B cell (primary cell): ENCODE measurements at regions not wholly inside any gene's neighbourhood (a gene's known extent, or its start where the extent isn't known, plus 50 kb on each side); places are given as distances from the start of the nearest gene placed in this dataset.

Experiments
- ATAC-seq: fragments of 200-7000 bp; cut with Tn5 transposase; one replicate; pipeline ENCODE4 v1.10.0; 2021; ENCODE audit warnings: low read depth, mild to moderate bottlenecking, moderate number of reproducible peaks, moderate library complexity
- CTCF ChIA-PET: fragments of 350-600 bp; sonication (Branson Sonifier 250); formaldehyde crosslinking; loops from one replicate; lab custom pipeline; 2021; ENCODE audit warnings: antibody characterized with exemption, inconsistent platforms; lab: Charles Lee
- POLR2A ChIA-PET: fragments of 350-600 bp; sonication (Branson Sonifier 250); formaldehyde crosslinking; loops from one replicate; lab custom pipeline; 2021; ENCODE audit warnings: antibody characterized with exemption; lab: Charles Lee
- DNase-seq: peaks from one replicate; pipeline ENCODE4 v3.0.0; 2013
- H2AFZ ChIP-seq: 2 replicates; pipeline ENCODE4 v1.6.1; 2012; ENCODE audit warnings: mild to moderate bottlenecking, low read depth, low read length; ENCODE audit not compliant: insufficient read depth, poor library complexity, severe bottlenecking
- H3K27ac ChIP-seq, 2 donors: 1 replicate in 1 of 2; 2 replicates in 1 of 2; pipeline ENCODE4 v1.5.1; 2012 to 2013; ENCODE audit warnings: low read length in 2 of 2, mild to moderate bottlenecking in 2 of 2, moderate library complexity in 1 of 2
- H3K27me3 ChIP-seq, 4 experiments: fragments of 200-600 bp in 1 of 4; sonication (generic) in 1 of 4; replicated peaks in 1 of 4; 1 replicate in 2 of 4; 2 replicates in 2 of 4; pipeline versions ENCODE4 v1.6.1 to v1.7.0; 2013 to 2016; ENCODE audit warnings: low read length in 3 of 4, mild to moderate bottlenecking in 2 of 4, mixed read lengths in 1 of 4, moderate library complexity in 1 of 4; ENCODE audit not compliant: insufficient read depth in 4 of 4, control insufficient read depth in 3 of 4; ENCODE audit errors: control extremely low read depth in 1 of 4
- H3K36me3 ChIP-seq, 2 experiments: replicated peaks in 1 of 2; 1 replicate in 1 of 2; 2 replicates in 1 of 2; pipeline versions ENCODE4 v1.6.1 to v1.7.1; 2013; ENCODE audit warnings: low read length in 1 of 2; ENCODE audit not compliant: insufficient read depth in 2 of 2, control insufficient read depth in 1 of 2; ENCODE audit errors: control extremely low read depth in 1 of 2, extremely low read depth in 1 of 2
- H3K4me1 ChIP-seq, 2 donors: fragments of 200-600 bp in 1 of 2; sonication (generic) in 1 of 2; 1 replicate in 1 of 2; 2 replicates in 1 of 2; pipeline versions ENCODE4 v1.5.1 to v1.6.1; 2013 to 2017; ENCODE audit warnings: low read length in 2 of 2; ENCODE audit not compliant: control insufficient read depth in 2 of 2, insufficient read depth in 2 of 2
- H3K4me2 ChIP-seq: replicated peaks from 2 replicates; pipeline ENCODE3; 2012; ENCODE audit warnings: mild to moderate bottlenecking, low read depth, low read length; ENCODE audit not compliant: poor library complexity, severe bottlenecking
- H3K4me3 ChIP-seq, 5 experiments: fragments of 200-600 bp in 1 of 5; sonication (generic) in 1 of 5; 1 replicate in 3 of 5; 2 replicates in 2 of 5; pipeline versions ENCODE4 v1.5.1 to v1.7.0; 2011 to 2016; ENCODE audit warnings: low read length in 4 of 5, mild to moderate bottlenecking in 4 of 5, low read depth in 2 of 5, control low read depth in 1 of 5, moderate library complexity in 1 of 5; ENCODE audit not compliant: insufficient read depth in 1 of 5; ENCODE audit errors: control extremely low read depth in 1 of 5, extremely low read depth in 1 of 5
- H3K79me2 ChIP-seq: fragments of 200-600 bp; sonication (generic); one replicate; pipeline ENCODE4 v1.6.0; 2016; ENCODE audit warnings: low read length; ENCODE audit not compliant: control insufficient read depth, insufficient read depth
- H3K9ac ChIP-seq: fragments of 200-600 bp; sonication (generic); 2 replicates; pipeline ENCODE4 v1.6.1; 2017; ENCODE audit warnings: mild to moderate bottlenecking, low read length, moderate library complexity
- H3K9me3 ChIP-seq, 3 donors: one replicate each; pipeline versions ENCODE4 v1.6.1 to v1.7.1; 2013; ENCODE audit warnings: low read length in 2 of 3; ENCODE audit not compliant: control insufficient read depth in 2 of 3, insufficient read depth in 1 of 3; ENCODE audit errors: control extremely low read depth in 1 of 3
- H4K20me1 ChIP-seq: 2 replicates; pipeline ENCODE4 v1.6.0; 2012; ENCODE audit warnings: mild to moderate bottlenecking, low read length; ENCODE audit not compliant: insufficient read depth, control insufficient read depth, poor library complexity, severe bottlenecking
- H3K27ac Mint-ChIP-seq: one replicate; pipeline ENCODE4 v1.8.0; 2021; ENCODE audit warnings: mixed read lengths
- H3K27me3 Mint-ChIP-seq: one replicate; pipeline ENCODE4 v1.8.0; 2021; ENCODE audit warnings: mixed read lengths
- H3K4me1 Mint-ChIP-seq: one replicate; pipeline ENCODE4 v1.8.0; 2021; ENCODE audit warnings: mixed read lengths
- H3K4me3 Mint-ChIP-seq: one replicate; pipeline ENCODE4 v1.8.0; 2021; ENCODE audit warnings: mixed read lengths
- H3K9me3 Mint-ChIP-seq: one replicate; pipeline ENCODE4 v1.8.0; 2022; ENCODE audit warnings: mixed read lengths; ENCODE audit not compliant: insufficient read depth
- EZH2 ChIP-seq: IDR thresholded peaks from 2 replicates; pipeline ENCODE4 v1.6.1; 2012; ENCODE audit warnings: borderline replicate concordance, low read depth, mild to moderate bottlenecking, moderate library complexity, low read length; ENCODE audit not compliant: insufficient read depth, poor library complexity, severe bottlenecking
- WGBS: methylation state at CpG from one replicate; pipeline ENCODE4 v1.1.5; 2013; ENCODE audit warnings: missing lambda C conversion rate; ENCODE audit not compliant: insufficient coverage; 5-methylcytosine and 5-hydroxymethylcytosine counted together
- intact Hi-C: fragments of 100-400 bp; cut with micrococcal nuclease; formaldehyde crosslinking; loops from one replicate; pipeline ENCODE4 v1.10.0; 2022
- TF ChIP-seq, protein P1 (sequence below): fragments of 200-600 bp; IDR thresholded peaks from one replicate; pipeline ENCODE4 v1.8.0; 2022; ENCODE audit warnings: antibody characterized with exemption, mild to moderate bottlenecking

GRCh38 chr12:92224685-92225331 is 79.2 kb upstream of the BTG1 start:
- Histone ChIP-seq H3K4me3 (no peak overlapping the region), H3K27me3 (no peaks in the 10 kb centered on the region), H3K36me3 (no peaks in the 10 kb centered on the region), H3K9me3 (no peaks in the 10 kb centered on the region), H3K4me1 (no peaks in the 10 kb centered on the region), H4K20me1 (no peaks in the 10 kb centered on the region), H2AFZ (no peak overlapping the region), H3K79me2 (no peaks in the 10 kb centered on the region), H3K27ac (no peak overlapping the region), H3K9ac (no peak overlapping the region), H3K4me2 (no peak overlapping the region)
- H3K27ac Mint-ChIP-seq, result no peak overlapping the region
- CTCF ChIA-PET, result no interaction called here
- POLR2A ChIA-PET, result no interaction called here
- H3K9me3 Mint-ChIP-seq, result no peaks in the 10 kb centered on the region
- 96% methylated on average over 6 of the region's 6 CpGs for WGBS
- no peaks in the 10 kb centered on the region for H3K27me3 Mint-ChIP-seq
- DNase-seq, result no peak
- no peaks in the 10 kb centered on the region for H3K4me1 Mint-ChIP-seq
- intact Hi-C loops, result no loop called here
- no peak for TF ChIP-seq EZH2
- TF ChIP-seq, protein P1, sequence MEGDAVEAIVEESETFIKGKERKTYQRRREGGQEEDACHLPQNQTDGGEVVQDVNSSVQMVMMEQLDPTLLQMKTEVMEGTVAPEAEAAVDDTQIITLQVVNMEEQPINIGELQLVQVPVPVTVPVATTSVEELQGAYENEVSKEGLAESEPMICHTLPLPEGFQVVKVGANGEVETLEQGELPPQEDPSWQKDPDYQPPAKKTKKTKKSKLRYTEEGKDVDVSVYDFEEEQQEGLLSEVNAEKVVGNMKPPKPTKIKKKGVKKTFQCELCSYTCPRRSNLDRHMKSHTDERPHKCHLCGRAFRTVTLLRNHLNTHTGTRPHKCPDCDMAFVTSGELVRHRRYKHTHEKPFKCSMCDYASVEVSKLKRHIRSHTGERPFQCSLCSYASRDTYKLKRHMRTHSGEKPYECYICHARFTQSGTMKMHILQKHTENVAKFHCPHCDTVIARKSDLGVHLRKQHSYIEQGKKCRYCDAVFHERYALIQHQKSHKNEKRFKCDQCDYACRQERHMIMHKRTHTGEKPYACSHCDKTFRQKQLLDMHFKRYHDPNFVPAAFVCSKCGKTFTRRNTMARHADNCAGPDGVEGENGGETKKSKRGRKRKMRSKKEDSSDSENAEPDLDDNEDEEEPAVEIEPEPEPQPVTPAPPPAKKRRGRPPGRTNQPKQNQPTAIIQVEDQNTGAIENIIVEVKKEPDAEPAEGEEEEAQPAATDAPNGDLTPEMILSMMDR, result no peak
- H3K4me3 Mint-ChIP-seq, result no peak overlapping the region
- ATAC-seq, result no peak

GRCh38 chr12:92223481-92223880 is 77.8 kb upstream of the BTG1 start:
- POLR2A ChIA-PET, result interaction anchor here (0.6 to 1.2 kb wide), 4 partner anchors 70 to 212 kb away, joined by 3 to 7 read pairs (median 4); partner anchors contain the start of gene BTG1
- TF ChIP-seq EZH2, result no peak
- TF ChIP-seq, protein P1, result no peak
- H3K27ac ChIP-seq, result no peak overlapping the region
- Mint-ChIP-seq H3K27ac (no peak overlapping the region), H3K4me3 (no peak overlapping the region), H3K4me1 (peaks cover 7% of the 10 kb centered on the region), H3K27me3 (no peaks in the 10 kb centered on the region), H3K9me3 (no peaks in the 10 kb centered on the region)
- H3K27me3 ChIP-seq, result no peaks in the 10 kb centered on the region
- peaks cover 3 to 4% of the 10 kb centered on the region in 2 donors for H3K4me1 ChIP-seq
- no peak for DNase-seq
- no peaks in the 10 kb centered on the region for H3K79me2 ChIP-seq
- no peaks in the 10 kb centered on the region for H4K20me1 ChIP-seq
- WGBS, result no CpG with 5 or more reads among the region's 1 CpG
- no peaks in the 10 kb centered on the region for H3K36me3 ChIP-seq
- H3K4me2 ChIP-seq, result no peak overlapping the region
- no peak overlapping the region for H3K4me3 ChIP-seq
- no peak overlapping the region for H2AFZ ChIP-seq
- intact Hi-C loops, result no loop called here
- no peak overlapping the region for H3K9ac ChIP-seq
- ATAC-seq, result no peak
- CTCF ChIA-PET, result no interaction called here
- no peaks in the 10 kb centered on the region for H3K9me3 ChIP-seq
